ENCODE measurements at regions not wholly inside any gene's neighbourhood (a gene's known extent, or its start where the extent isn't known, plus 50 kb on each side); places are given as distances from the start of the nearest gene placed in this dataset.

GRCh38 chr15:31557899-31558298, 231.3 kb downstream of the KLF13 start:
- H3K4me3 ChIP-seq = no peak overlapping the region
- H3K4me1 ChIP-seq = no peaks in the 10 kb centered on the region
- 72 to 75% methylated on average over 7 of the region's 7 CpGs for WGBS, 2 donors
- no peaks in the 10 kb centered on the region for H3K9me3 ChIP-seq
- H3K27me3 ChIP-seq = no peaks in the 10 kb centered on the region
- H3K36me3 ChIP-seq = peaks cover 0 to 20% (median 0%) of the 10 kb centered on the region in 3 donors
- no peak for DNase-seq (ENCODE audit: low spot score in 2 of 2)
- TF ChIP-seq POLR2A (IDR thresholded peaks at IDR 0.05) (no peak), EP300 (IDR thresholded peaks at IDR 0.05) (no peak)
- TF ChIP-seq, protein P1, sequence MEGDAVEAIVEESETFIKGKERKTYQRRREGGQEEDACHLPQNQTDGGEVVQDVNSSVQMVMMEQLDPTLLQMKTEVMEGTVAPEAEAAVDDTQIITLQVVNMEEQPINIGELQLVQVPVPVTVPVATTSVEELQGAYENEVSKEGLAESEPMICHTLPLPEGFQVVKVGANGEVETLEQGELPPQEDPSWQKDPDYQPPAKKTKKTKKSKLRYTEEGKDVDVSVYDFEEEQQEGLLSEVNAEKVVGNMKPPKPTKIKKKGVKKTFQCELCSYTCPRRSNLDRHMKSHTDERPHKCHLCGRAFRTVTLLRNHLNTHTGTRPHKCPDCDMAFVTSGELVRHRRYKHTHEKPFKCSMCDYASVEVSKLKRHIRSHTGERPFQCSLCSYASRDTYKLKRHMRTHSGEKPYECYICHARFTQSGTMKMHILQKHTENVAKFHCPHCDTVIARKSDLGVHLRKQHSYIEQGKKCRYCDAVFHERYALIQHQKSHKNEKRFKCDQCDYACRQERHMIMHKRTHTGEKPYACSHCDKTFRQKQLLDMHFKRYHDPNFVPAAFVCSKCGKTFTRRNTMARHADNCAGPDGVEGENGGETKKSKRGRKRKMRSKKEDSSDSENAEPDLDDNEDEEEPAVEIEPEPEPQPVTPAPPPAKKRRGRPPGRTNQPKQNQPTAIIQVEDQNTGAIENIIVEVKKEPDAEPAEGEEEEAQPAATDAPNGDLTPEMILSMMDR (IDR thresholded peaks at IDR 0.05) = no peak
- no peak overlapping the region for H3K27ac ChIP-seq

DNA sequence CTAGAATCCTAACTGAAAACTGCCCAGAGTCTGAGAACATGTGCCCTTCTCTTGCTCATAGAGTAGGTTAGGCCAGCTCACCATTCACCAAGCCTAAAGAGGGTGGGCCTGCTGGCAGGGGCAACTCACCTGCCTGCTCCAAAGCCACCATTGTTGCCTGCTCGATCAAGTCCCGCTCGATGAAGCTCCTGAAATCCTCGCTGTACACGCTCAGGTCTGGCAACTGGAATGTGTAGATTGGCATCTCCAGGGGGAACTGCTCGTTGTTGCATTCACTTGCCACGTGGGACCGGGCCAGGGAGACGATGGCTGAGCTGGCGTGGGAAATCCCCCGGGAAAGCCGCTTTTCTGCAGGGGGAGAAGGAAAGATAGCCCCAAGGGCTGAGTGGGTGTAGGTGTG, 232.2 kb downstream of the KLF13 start:
- 92 to 93% methylated on average over 12 of the region's 12 CpGs for WGBS, 2 donors
- DNase-seq (ENCODE audit: low spot score in 2 of 2) = no peak
- TF ChIP-seq, protein P1 (IDR thresholded peaks at IDR 0.05) = no peak
- TF ChIP-seq EP300 (IDR thresholded peaks at IDR 0.05) = no peak
- TF ChIP-seq POLR2A (IDR thresholded peaks at IDR 0.05) = no peak

DNA sequence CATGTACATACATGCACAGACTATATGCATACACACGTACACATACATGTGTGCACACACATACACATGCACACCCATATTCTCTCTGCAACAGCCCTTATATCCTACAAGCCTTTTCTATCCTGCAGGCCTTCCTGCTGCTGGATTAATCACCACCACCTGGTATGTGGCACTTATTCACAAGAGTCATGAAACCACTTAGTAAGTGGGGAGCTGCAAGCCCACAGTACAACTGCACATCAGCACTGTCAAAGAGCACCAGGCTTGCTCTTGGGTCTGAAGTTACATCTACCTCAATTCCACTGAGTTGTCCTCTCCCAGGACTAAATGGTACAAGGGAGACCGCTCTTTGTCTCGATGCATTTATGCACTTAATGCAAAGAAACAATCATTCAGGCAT, 233.2 kb downstream of the KLF13 start:
- Histone ChIP-seq H3K4me1 (no peaks in the 10 kb centered on the region), H3K4me3 (no peak overlapping the region), H3K9me3 (no peaks in the 10 kb centered on the region), H3K27ac (no peak overlapping the region), H3K36me3 (peaks cover 0 to 20% (median 0%) of the 10 kb centered on the region in 3 donors), H3K27me3 (no peaks in the 10 kb centered on the region)
- TF ChIP-seq POLR2A (IDR thresholded peaks at IDR 0.05) (no peak), EP300 (IDR thresholded peaks at IDR 0.05) (no peak)
- TF ChIP-seq, protein P1 (IDR thresholded peaks at IDR 0.05) = no peak
- whole genome bisulfite sequencing, 2 donors = 87 to 91% methylated on average over 3 of the region's 3 CpGs
- DNase-seq (ENCODE audit: low spot score in 2 of 2) = no peak

More for the DNA sequence above, 232.2 kb downstream of the KLF13 start:
- Histone ChIP-seq H3K27me3 (no peaks in the 10 kb centered on the region), H3K4me3 (no peak overlapping the region), H3K36me3 (peaks cover 0 to 20% (median 0%) of the 10 kb centered on the region in 3 donors), H3K27ac (no peak overlapping the region), H3K9me3 (no peaks in the 10 kb centered on the region), H3K4me1 (no peaks in the 10 kb centered on the region)

DNA sequence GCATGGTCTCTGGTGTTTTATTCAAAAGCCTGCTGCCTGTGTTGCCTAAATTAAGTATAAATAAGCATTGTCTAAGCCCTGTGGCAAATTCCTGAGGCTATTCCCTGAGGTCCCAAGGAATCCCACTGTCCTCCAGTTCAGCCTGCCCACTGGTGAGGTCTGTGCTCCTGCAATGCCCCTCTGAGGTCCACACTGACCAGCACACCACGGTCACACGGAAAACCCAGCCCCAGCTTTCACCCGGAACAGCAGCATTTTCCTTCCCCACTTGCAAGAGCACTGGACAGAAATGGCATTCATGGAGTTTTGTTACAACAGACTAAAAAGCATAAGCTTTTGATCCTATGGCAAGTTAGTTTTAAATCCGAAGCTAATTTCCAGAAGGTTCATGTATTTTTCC, 234.0 kb downstream of the KLF13 start:
- Histone ChIP-seq H3K36me3 (peaks cover 0 to 20% (median 0%) of the 10 kb centered on the region in 3 donors), H3K27ac (no peak overlapping the region), H3K27me3 (no peaks in the 10 kb centered on the region), H3K9me3 (no peaks in the 10 kb centered on the region), H3K4me1 (no peaks in the 10 kb centered on the region), H3K4me3 (no peak overlapping the region)
- TF ChIP-seq EP300 (IDR thresholded peaks at IDR 0.05) (no peak), POLR2A (IDR thresholded peaks at IDR 0.05) (no peak)
- TF ChIP-seq, protein P1 (IDR thresholded peaks at IDR 0.05) = no peak
- 41 to 48% methylated on average over 4 of the region's 4 CpGs for WGBS, 2 donors
- no peak for DNase-seq (ENCODE audit: low spot score in 2 of 2)

DNA sequence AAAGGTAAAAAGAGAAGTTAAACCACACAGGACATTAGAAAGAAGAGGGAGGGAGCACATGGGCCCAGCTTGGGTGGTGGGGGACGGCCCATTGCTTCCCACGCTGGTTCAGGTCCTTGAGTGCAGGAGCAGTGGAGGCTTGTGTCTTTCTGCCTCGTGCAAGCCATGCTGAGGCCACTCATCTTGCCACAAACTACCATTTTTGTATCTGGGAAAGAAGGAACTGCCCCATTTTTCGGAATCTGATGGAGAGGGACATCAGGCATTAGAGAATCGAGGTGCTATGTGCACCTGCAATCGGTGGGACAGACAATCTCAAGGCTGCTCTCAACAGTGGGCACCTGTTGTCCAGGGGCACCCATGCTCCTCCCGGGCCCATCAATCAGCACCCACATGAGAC, 234.5 kb downstream of the KLF13 start:
- H3K4me3 ChIP-seq = no peak overlapping the region
- H3K27me3 ChIP-seq = no peaks in the 10 kb centered on the region
- no peaks in the 10 kb centered on the region for H3K9me3 ChIP-seq
- 81 to 82% methylated on average over 7 of the region's 7 CpGs for WGBS, 2 donors
- no peaks in the 10 kb centered on the region for H3K4me1 ChIP-seq
- TF ChIP-seq, protein P1 (IDR thresholded peaks at IDR 0.05) = no peak
- TF ChIP-seq POLR2A (IDR thresholded peaks at IDR 0.05) (no peak), EP300 (IDR thresholded peaks at IDR 0.05) (no peak)
- H3K36me3 ChIP-seq = peaks cover 0 to 21% (median 0%) of the 10 kb centered on the region in 3 donors
- no peak for DNase-seq (ENCODE audit: low spot score in 2 of 2)
- H3K27ac ChIP-seq = no peak overlapping the region
